ENCODE measurements at regions not wholly inside any gene's neighbourhood (a gene's known extent, or its start where the extent isn't known, plus 50 kb on each side); places are given as distances from the start of the nearest gene placed in this dataset.

DNA sequence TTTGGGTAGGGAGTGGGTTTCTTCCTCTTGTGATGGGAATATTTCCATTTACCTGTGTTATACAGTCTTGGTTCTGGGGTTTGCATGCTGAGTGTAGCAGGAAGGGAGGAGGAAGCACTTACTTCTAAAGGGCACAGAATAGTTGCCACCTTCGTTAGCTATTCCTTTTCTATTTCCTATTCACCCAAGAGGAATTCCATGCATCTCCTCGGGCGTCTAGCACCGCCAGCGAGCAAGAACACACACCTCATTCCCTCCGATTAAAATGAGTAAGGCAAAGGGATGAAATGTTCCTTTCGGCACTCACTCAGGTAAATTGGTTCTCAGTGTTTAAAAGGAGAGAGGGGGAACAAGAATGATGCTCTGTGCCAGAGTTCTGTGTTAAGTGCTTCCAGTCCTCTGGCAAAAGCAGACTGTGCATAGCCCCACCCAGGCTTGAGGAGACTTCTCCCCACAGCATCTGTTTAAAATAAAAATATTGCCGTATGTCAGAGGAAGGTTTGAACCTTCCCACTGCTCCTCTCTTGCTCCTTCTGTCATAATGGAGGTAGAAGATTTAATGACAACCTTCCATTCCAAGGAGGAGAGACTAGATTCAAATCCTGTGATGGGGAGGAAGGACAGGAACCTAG, 351.4 kb downstream of the PTTG2 start:
- no peak overlapping the region for H3K4me3 ChIP-seq (ENCODE audit: low read depth, low read length)
- TF ChIP-seq, protein P1, sequence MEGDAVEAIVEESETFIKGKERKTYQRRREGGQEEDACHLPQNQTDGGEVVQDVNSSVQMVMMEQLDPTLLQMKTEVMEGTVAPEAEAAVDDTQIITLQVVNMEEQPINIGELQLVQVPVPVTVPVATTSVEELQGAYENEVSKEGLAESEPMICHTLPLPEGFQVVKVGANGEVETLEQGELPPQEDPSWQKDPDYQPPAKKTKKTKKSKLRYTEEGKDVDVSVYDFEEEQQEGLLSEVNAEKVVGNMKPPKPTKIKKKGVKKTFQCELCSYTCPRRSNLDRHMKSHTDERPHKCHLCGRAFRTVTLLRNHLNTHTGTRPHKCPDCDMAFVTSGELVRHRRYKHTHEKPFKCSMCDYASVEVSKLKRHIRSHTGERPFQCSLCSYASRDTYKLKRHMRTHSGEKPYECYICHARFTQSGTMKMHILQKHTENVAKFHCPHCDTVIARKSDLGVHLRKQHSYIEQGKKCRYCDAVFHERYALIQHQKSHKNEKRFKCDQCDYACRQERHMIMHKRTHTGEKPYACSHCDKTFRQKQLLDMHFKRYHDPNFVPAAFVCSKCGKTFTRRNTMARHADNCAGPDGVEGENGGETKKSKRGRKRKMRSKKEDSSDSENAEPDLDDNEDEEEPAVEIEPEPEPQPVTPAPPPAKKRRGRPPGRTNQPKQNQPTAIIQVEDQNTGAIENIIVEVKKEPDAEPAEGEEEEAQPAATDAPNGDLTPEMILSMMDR (IDR thresholded peaks at IDR 0.05; ENCODE audit: low read depth, low read length) = no peak

DNA sequence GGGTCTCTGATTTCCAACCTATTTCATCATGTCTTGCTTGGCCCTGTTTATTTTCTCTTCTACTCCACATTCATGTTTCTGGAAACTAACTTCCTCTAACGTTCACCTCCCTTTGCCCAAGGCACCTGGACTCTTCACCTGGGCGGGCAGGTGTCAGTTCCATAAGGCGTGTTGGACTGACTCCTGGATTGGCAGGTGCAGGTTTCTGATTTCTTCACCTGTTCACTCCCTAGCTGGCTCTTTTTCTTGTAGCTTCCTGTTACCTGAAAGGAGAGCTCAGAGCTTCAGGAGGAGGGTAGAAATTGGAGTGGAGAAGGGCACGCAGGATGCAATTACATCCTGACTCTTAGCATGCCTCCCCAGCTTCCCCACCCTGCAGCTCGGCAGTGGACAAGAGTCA, 350.8 kb upstream of the KLF3 start:
- TF ChIP-seq, protein P1 (IDR thresholded peaks at IDR 0.05; ENCODE audit: low read depth, low read length) = no peak
- H3K4me3 ChIP-seq (ENCODE audit: low read depth, low read length) = no peak overlapping the region

DNA sequence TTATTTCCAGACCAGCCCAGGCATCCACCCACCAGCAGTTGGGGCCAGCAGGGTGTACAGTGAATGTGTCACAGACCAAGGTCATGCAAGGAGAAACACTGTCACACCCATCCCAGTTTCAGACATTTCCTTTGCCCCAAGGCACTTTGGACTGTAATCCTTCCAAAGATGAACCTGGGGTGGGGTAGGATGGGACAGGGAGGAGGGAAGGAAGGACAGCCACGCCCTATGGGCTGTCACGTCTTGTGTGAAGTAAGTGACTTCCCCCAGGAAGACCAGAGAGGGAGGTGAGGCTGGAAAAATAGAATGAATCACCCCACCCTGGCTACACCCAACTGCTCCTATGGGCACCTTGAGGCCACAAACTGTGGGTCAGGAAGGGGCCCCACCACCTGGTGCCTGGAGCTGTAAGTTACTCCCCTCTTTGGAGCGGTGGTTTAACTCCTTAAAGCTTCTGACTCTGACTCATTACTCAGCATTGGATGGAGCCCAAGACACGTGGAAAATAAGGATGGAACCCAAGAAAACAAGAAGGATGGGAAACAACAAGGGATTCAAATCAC, 349.9 kb upstream of the KLF3 start:
- TF ChIP-seq, protein P1 (IDR thresholded peaks at IDR 0.05; ENCODE audit: low read depth, low read length) = no peak
- no peak overlapping the region for H3K4me3 ChIP-seq (ENCODE audit: low read depth, low read length)

DNA sequence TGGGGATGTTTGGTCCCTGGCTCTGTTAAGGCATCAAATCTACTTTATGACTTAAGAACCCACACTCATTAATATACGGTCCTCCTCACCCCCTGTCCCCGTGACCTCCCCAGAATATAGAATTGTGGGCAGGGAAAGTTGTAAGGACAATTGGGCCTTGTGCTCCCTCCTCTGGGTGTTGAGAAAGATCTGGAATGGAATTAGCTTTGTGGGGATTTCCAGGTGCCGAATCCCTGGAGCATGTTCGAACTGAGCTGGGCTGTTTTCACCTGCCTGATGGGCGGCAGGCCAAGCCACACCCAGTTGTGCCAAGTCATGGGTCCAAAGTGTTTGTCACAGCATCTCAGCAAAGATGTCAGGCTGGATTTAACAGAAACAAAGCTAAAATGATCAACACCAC, 349.3 kb upstream of the KLF3 start:
- H3K4me3 ChIP-seq (ENCODE audit: low read depth, low read length) = no peak overlapping the region
- TF ChIP-seq, protein P1 (IDR thresholded peaks at IDR 0.05; ENCODE audit: low read depth, low read length) = no peak

DNA sequence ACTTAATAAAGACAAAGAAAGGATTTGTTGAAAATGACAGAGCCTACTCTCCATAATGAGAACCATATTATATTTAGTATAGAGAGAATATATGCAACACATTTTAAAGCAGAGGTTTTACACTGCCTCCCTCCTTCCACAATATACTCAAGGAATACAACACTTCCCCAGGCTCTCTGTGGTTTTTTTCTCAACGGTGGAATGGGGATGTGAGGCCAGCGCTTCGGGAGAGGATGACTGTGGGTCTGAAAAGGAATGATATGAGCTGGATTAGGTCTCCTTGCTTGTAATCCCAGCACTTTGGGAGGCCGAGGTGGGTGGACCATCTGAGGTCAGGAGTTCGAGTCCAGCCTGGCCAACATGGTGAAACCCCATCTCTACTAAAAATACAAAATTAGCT, 348.7 kb upstream of the KLF3 start:
- TF ChIP-seq, protein P1 (IDR thresholded peaks at IDR 0.05; ENCODE audit: low read depth, low read length) = no peak
- no peak overlapping the region for H3K4me3 ChIP-seq (ENCODE audit: low read depth, low read length)

DNA sequence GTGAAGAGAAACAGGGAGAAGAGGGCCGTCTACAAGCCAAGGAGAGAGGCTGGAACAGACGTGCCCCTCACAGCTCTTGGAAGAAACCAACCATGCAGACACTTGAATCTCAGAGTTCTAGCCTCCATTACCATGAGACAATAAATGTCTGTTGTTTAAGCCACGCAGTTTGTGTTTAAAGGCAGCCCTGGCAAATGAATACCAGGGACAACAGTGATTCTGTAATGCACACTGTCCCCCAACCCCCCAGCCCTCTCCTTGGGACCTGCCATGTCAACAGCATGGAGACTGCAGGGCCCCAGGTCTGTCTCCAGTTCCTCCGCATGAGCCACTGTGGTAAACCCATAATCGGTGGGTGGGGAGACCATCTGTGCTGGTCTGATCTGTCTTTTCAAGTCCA, 348.0 kb upstream of the KLF3 start:
- TF ChIP-seq, protein P1 (IDR thresholded peaks at IDR 0.05; ENCODE audit: low read depth, low read length) = no peak

DNA sequence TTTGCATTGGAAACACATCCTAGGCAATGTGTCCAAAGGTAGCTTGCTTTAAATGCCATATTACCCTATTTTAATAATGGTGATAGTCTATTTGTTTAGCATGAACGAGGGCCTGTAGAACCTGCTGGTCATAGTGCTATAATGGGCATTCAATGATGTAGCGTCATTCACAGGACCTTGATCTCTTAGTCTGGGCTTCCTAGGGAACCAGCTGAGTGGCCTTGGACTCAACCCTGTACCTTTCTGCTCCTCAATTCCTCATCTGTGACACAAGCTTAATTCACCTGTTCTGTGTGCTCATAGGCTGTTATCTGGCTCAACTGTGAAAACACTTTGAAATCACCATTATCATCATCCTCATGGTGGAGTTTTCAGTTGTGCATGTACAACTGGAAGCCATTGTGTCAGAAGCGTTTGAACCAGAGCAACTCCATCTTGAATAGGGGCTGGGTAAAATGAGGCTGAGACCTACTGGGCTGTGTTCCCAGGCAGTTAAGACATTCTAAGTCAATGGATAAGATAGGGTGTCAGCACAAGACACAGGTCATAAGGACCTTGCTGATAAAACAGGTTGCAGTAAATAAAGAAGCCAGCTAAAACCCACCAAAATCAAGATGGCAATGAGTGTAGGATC, 346.8 kb upstream of the KLF3 start:
- H3K4me3 ChIP-seq (ENCODE audit: low read depth, low read length) = no peak overlapping the region
- TF ChIP-seq, protein P1 (IDR thresholded peaks at IDR 0.05; ENCODE audit: low read depth, low read length) = no peak

More for the DNA sequence above, 348.0 kb upstream of the KLF3 start:
- no peak overlapping the region for H3K4me3 ChIP-seq (ENCODE audit: low read depth, low read length)

Measured in WI38 (cell line).